Rectal smooth muscle tissue (tissue), 1 donor: ENCODE measurements at regions not wholly inside any gene's neighbourhood (a gene's known extent, or its start where the extent isn't known, plus 50 kb on each side); places are given as distances from the start of the nearest gene placed in this dataset.

Source experiments
- H3K27ac ChIP-seq: one replicate; pipeline ENCODE4 v1.7.0; 2013; ENCODE audit warnings: low read depth, low read length, inconsistent platforms
- H3K27me3 ChIP-seq: one replicate; pipeline ENCODE4 v1.7.0; 2013; ENCODE audit warnings: low read length; ENCODE audit not compliant: control insufficient read depth, insufficient read depth
- H3K36me3 ChIP-seq: one replicate; pipeline ENCODE4 v1.7.0; 2013; ENCODE audit warnings: low read length; ENCODE audit not compliant: control insufficient read depth, insufficient read depth
- H3K4me1 ChIP-seq: one replicate; pipeline ENCODE4 v1.7.0; 2013; ENCODE audit warnings: low read length; ENCODE audit not compliant: control insufficient read depth, insufficient read depth
- H3K4me3 ChIP-seq: one replicate; pipeline ENCODE4 v1.7.0; 2013; ENCODE audit warnings: low read length
- H3K9ac ChIP-seq: one replicate; pipeline ENCODE4 v1.7.0; 2013; ENCODE audit warnings: low read length

DNA sequence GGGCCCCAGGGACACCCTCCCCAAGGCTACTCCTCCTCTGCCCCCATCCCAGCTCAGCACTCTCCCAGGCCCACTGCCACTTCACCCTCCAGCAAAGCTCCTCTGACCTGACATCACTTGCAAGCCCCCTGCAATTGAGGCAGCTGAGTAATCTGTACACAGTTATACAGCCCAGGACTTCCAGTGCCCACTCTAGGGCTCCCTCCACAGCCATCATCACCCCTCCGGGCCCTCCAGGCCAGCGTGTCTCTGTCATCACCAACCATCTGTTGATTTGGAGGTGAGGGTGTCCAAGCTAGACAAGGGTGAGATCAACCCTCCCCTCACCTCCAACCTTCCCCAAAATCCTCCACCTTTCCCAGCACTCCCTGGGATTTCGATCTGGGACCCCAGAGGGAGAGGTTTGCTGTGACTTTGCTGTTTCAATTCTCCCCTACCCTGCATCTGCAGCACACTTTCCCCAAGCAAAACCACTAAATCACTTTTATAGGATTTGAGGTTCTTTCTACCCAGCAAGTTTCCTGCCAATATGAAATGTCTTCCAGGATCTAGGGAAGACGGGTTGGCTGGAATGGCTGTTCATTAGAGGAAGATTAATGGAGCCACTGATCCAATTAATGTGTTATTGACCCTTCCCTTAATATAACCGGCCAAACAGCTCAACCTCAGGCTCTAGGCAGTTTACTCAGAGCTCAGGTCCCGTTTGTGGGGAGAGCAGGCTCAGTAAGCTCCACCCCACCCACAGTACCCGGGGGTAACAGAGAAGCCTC is 92.9 kb downstream of the CHST1 start:
- H3K9ac ChIP-seq, result no peak overlapping the region
- no peaks in the 10 kb centered on the region for H3K36me3 ChIP-seq
- H3K27me3 ChIP-seq, result no peaks in the 10 kb centered on the region
- no peak overlapping the region for H3K27ac ChIP-seq
- no peaks in the 10 kb centered on the region for H3K4me1 ChIP-seq
- H3K4me3 ChIP-seq, result no peak overlapping the region

DNA sequence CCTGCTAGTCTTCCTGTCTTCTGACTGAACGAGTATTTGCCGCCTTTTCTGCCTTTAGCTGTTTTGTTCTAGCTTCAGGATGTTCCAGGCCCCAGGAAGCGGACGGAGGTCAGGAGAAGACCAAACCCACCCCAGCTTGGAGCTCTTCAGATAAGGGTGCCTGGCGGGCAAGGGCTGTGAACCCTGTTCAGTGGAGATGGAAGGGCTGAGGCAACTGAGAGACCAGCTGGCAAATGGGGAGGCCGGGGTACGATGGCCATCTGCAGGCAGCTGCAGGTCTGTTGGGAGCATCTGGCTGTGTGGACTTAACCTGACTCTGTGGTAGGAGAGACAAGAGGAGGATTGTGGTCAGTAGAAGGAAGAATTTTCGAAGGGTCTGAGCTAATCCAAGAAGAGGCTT is 95.6 kb downstream of the CHST1 start:
- Histone ChIP-seq H3K27me3 (no peaks in the 10 kb centered on the region), H3K4me1 (no peaks in the 10 kb centered on the region), H3K4me3 (no peak overlapping the region), H3K9ac (no peak overlapping the region), H3K27ac (no peak overlapping the region), H3K36me3 (no peaks in the 10 kb centered on the region)

DNA sequence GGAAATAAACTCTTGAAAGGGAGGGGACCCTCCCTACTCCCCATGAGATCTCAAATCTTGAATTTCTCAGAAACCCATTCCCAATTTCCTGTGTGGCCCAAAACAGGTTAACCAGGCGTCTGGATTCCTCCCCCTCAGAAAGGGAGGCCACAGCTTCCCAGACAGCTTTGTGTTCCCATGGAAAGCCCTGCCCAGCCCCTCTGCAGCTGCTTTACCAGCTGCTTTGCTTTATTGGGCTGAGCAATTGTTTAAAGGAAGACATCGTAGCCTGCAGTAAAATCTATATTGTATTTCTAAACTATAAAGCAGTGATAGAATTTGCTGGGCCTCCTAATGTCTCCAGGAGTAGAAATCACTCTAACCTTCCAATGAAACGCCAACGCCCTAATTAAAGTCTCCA is 97.4 kb downstream of the CHST1 start:
- H3K4me1 ChIP-seq, result no peaks in the 10 kb centered on the region
- H3K36me3 ChIP-seq, result no peaks in the 10 kb centered on the region
- H3K9ac ChIP-seq, result no peak overlapping the region

DNA sequence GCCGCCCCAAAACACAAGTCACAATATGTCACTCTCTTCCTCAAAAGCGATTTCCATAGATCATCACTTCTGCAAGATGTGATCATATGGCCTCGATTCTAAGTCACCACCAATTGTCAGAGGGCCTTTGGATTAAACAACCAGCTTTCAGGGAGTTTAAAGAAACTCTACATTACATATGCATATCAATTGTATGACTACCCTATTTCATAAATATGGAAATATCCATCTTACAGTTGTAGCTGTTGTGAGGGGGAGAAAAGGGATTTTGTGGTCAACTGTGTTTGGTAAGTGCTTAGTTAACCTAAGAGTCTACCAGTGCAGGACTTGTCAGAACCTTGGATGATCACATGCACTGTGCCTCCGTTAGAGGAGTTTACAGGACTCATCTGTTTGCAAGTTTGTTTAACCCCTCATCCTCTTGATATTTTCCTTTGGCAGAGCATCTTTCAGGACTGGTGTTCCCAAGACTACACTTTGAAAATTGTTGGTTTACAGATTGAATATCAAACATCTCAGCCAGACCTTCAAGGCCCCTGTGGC is 99.9 kb downstream of the CHST1 start:
- Histone ChIP-seq H3K27ac (no peak overlapping the region), H3K4me1 (no peaks in the 10 kb centered on the region), H3K27me3 (peaks cover 2% of the 10 kb centered on the region), H3K4me3 (no peak overlapping the region), H3K9ac (no peak overlapping the region), H3K36me3 (no peaks in the 10 kb centered on the region)

More for the DNA sequence above, 97.4 kb downstream of the CHST1 start:
- H3K4me3 ChIP-seq, result no peak overlapping the region
- no peaks in the 10 kb centered on the region for H3K27me3 ChIP-seq
- no peak overlapping the region for H3K27ac ChIP-seq

DNA sequence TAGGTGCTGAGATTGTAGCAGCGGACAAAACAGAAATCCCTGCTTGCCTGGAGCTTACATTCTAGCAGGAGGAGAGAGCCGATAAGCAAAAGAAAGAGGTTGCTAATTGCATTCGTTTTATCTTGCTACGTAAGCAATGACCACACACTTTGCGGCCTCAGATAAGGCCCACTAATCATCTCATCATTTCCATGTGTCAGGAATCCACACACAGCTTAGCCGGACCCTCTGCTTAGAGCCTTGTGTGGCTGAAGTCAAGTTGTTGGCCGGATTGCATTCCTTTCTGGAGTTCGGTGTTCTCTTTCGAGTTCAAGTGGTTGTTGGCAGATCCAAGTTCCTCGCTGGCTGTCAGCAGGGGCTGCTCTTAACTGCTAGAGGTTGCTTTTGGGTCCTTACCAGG is 101.6 kb downstream of the CHST1 start:
- Histone ChIP-seq H3K9ac (no peak overlapping the region), H3K4me3 (no peak overlapping the region), H3K4me1 (no peaks in the 10 kb centered on the region), H3K36me3 (no peaks in the 10 kb centered on the region), H3K27me3 (peaks cover 2% of the 10 kb centered on the region), H3K27ac (no peak overlapping the region)

DNA sequence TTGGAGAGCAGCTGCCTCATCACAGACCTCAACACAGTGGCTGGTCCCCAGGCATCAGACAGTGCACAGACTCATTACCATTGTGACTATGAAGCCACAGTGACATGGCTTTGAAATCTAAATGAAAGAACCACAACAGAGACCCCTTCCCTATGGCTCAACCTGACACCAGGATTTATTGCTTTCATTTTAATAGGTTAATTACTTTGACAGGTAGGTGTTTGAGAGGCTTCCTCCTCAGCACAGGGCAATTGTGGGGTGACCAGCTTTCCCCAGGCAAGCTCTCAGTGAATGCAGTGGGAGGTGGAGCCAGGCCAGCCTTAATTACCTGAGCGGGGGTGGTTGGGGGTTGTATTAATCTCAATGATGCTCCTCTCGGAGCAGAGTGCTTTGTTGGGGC is 102.3 kb downstream of the CHST1 start:
- Histone ChIP-seq H3K9ac (no peak overlapping the region), H3K27me3 (peaks cover 2% of the 10 kb centered on the region), H3K4me1 (no peaks in the 10 kb centered on the region), H3K36me3 (no peaks in the 10 kb centered on the region), H3K27ac (no peak overlapping the region), H3K4me3 (no peak overlapping the region)

DNA sequence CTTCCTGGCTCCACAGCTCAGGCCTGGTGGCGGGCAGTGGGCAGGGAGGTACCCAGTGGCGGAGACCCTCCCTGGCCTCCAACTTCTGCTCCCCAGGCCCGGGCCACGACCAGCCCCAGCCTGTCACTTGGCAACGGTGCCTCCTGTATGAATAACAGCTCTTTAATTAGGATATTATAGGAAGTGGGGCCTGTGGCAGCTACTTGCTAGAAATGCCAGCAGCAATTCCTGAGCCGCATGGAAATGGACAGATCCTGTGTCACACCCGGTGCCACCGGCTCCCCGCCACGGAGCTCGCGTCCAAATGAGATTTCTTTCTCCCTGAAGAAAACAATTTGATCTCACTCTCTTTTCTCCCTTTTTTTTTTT is 104.5 kb downstream of the CHST1 start:
- Histone ChIP-seq H3K27ac (no peak overlapping the region), H3K27me3 (peaks cover 2% of the 10 kb centered on the region), H3K9ac (no peak overlapping the region), H3K4me1 (no peaks in the 10 kb centered on the region), H3K4me3 (no peak overlapping the region), H3K36me3 (no peaks in the 10 kb centered on the region)

DNA sequence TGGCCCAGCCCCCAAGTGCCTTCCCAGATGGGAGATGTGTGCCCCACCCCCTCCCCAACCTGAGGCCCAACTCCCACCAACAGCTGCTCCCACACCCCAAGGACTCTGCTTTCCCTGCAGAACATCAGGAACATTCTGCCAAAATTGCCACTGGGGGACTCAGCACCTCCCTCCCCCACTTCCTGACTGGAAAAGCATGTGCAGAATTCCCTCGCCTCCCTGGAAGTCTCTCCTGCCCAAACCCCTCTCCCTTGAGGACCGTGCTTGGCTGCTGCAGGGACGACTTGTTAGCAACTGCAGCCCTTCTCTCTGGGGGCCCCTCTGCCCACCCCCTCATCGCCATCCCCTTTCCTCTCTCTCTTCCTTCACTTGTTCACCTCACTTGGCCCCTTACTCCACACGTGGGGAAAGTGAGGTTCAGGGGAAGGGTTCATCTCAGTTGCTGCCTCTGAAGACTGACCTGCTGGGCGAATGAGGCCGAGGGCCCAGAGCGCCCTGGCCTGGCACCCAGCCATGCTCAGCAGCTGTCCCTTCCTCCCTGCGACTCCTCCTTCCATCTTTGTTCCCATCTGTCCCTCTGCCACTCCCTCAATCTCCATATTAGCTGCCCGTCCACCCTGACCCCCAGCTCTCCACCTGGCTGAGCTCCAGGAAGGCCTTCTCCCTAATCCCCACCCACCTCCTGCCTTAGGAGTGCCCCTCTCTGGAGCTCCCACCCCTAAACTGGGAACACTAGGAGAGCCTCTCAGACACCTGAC is 105.1 kb downstream of the CHST1 start:
- Histone ChIP-seq H3K27me3 (peaks cover 2% of the 10 kb centered on the region), H3K4me1 (no peaks in the 10 kb centered on the region), H3K27ac (no peak overlapping the region), H3K36me3 (no peaks in the 10 kb centered on the region), H3K9ac (no peak overlapping the region), H3K4me3 (no peak overlapping the region)

DNA sequence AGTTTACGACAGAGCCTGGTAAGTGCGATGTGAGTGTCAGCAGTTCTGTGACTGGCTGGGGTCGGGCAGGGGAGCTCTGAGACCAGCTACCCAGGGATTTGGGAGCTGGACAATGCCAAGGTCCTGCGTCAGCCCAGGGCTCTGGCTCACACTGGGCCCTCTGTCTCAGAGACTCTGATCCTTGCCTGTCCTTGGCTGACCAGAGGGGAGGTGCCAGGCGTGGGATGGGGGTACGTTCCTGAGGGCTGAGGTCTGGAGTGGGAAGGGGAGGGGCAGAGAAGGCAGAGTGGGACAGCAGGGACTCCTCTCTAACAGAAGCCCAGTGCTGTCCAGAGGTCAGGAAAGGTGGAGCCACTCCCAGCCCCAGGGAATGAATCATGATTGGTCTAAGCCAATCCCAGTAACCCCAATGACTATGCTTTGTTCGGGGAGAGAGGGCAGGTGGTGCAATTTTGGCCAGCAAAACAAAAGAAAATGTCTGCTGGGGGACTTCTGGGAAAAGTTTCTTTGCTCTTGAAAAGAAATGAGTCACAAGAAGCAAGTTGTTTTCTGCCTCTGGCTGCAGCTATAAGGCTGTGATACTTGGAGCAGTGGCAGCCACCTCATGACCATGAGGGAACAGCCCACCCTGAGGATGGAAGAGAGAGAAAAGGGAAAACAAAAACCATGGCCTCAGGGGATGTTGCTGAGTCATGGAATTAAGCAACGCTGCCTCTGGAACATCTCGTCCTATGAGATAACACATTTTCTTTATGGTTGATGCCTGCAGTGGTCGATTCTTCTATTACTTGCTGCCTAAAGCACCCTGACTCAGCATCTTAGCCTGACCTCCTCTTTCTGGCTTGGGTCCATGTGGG is 108.3 kb downstream of the CHST1 start:
- Histone ChIP-seq H3K36me3 (no peaks in the 10 kb centered on the region), H3K4me1 (no peaks in the 10 kb centered on the region), H3K27ac (no peak overlapping the region), H3K4me3 (no peak overlapping the region), H3K27me3 (no peaks in the 10 kb centered on the region), H3K9ac (no peak overlapping the region)

DNA sequence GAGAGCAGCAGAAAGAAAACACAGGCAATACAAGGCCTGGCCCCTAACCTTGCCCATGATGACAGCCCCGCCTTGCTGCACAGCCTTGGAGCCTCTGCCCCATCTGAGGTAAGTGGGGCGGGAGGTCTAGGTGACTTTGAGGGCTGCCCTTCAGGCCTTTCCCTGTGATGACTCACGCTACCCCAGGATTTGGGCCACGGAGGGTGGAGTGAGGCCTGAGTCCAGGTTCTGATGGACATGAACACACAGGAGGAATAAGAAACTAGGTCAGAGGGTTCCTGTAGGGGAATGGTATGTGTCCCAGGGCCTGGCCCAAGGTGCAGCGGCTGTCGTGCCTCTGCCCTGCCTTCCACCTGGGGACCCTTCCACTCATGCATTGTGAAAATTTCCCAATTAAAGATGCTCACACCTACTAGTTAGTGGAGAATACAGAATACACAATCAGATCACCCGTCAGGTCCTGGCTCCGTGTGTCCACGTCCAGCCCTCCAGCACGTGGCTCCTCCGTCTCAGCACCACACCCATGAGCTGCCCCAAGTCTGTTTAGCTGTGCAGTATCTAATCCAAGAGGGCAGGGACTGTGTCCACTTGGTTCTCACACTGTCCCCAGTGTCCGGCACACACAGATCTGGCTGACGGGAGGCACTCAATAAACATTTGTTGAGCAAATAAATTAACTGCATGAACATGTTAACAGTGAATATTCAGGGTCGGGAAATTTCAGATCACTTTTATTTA is 111.0 kb downstream of the CHST1 start:
- no peaks in the 10 kb centered on the region for H3K27me3 ChIP-seq
- H3K4me1 ChIP-seq, result no peaks in the 10 kb centered on the region
- H3K36me3 ChIP-seq, result no peaks in the 10 kb centered on the region
- no peak overlapping the region for H3K27ac ChIP-seq
- H3K4me3 ChIP-seq, result no peak overlapping the region
- no peak overlapping the region for H3K9ac ChIP-seq

DNA sequence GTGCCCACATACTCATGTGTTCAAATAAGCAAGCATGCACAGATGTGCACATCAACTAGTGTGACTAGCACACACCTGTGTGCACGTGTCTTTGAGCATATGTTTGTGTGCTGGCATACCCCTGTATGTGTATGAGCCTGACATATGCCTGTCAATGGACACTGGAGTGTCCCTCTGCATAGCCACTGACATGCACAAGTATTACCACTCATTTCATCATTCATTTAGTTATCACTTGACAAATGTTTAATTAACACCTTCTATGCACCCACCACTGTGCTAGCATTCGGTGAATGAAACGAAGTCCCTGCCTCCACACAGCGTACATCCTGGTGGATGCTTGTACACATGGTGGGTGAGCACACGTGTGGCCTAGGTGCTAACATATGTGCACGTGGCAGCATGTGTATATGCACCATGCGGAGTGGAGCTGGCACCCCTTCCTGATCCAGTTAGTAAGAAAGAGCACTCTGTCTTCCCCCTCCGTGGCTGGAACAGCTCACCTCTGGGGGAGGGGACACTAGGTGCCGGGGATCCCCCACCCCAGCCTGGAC is 112.0 kb downstream of the CHST1 start:
- Histone ChIP-seq H3K4me1 (no peaks in the 10 kb centered on the region), H3K36me3 (no peaks in the 10 kb centered on the region), H3K9ac (no peak overlapping the region), H3K27ac (no peak overlapping the region), H3K27me3 (no peaks in the 10 kb centered on the region), H3K4me3 (no peak overlapping the region)
